ENCODE measurements at regions not wholly inside any gene's neighbourhood (a gene's known extent, or its start where the extent isn't known, plus 50 kb on each side); places are given as distances from the start of the nearest gene placed in this dataset.

DNA sequence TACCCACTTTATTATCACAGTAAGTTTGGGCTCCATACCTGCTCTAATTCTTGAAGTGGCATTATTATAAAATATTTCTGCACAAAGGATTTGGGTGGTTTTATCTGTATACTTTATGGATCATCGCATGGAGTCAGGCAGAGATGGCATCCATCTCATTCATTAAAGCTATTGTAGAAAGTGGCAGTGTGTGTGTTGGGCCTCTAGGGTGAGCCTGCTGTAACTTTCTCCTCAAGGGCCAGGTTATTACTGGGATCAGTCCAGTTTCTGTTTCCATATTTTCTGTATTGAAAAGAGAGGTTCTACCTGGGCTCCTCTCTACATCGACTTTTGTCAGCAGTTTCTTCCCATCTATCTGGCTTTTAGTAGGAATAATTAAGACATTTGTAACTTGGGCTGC, 511.1 kb downstream of the MMUT start:
- TF ChIP-seq, protein P1, sequence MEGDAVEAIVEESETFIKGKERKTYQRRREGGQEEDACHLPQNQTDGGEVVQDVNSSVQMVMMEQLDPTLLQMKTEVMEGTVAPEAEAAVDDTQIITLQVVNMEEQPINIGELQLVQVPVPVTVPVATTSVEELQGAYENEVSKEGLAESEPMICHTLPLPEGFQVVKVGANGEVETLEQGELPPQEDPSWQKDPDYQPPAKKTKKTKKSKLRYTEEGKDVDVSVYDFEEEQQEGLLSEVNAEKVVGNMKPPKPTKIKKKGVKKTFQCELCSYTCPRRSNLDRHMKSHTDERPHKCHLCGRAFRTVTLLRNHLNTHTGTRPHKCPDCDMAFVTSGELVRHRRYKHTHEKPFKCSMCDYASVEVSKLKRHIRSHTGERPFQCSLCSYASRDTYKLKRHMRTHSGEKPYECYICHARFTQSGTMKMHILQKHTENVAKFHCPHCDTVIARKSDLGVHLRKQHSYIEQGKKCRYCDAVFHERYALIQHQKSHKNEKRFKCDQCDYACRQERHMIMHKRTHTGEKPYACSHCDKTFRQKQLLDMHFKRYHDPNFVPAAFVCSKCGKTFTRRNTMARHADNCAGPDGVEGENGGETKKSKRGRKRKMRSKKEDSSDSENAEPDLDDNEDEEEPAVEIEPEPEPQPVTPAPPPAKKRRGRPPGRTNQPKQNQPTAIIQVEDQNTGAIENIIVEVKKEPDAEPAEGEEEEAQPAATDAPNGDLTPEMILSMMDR (IDR thresholded peaks at IDR 0.05): no peak
- TF ChIP-seq POLR2A (IDR thresholded peaks at IDR 0.05): no peak
- no peak for TF ChIP-seq EP300 (IDR thresholded peaks at IDR 0.05)
